ENCODE measurements at regions not wholly inside any gene's neighbourhood (a gene's known extent, or its start where the extent isn't known, plus 50 kb on each side); places are given as distances from the start of the nearest gene placed in this dataset.

DNA sequence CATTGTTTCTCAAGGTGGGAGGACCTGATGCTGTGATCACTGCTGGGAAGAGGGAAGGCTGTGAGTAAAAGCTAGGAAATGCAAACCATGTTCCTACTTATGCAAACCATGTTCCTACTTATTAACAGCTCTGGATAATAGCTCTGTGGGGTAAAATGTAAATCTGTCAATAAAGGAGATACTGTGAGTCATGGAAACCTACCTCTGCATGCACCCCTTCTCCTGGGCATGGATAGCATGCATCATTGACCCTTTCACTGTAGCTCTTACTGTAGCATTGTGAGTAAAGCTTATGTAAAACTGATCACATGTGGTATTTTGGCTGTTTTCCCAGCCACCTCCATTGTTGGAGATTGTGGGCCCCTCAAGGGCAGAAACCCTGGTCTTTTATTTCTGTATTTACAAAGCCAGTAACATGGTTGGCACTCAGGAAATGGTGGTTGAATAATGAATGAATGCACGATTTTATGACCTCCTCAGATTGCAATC is 253.7 kb downstream of the GRIN2B start:
- TF ChIP-seq, protein P1, sequence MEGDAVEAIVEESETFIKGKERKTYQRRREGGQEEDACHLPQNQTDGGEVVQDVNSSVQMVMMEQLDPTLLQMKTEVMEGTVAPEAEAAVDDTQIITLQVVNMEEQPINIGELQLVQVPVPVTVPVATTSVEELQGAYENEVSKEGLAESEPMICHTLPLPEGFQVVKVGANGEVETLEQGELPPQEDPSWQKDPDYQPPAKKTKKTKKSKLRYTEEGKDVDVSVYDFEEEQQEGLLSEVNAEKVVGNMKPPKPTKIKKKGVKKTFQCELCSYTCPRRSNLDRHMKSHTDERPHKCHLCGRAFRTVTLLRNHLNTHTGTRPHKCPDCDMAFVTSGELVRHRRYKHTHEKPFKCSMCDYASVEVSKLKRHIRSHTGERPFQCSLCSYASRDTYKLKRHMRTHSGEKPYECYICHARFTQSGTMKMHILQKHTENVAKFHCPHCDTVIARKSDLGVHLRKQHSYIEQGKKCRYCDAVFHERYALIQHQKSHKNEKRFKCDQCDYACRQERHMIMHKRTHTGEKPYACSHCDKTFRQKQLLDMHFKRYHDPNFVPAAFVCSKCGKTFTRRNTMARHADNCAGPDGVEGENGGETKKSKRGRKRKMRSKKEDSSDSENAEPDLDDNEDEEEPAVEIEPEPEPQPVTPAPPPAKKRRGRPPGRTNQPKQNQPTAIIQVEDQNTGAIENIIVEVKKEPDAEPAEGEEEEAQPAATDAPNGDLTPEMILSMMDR (IDR thresholded peaks at IDR 0.05; ENCODE audit: low read length), result no peak
- TF ChIP-seq EZH2phosphoT487 (IDR thresholded peaks at IDR 0.05; ENCODE audit: low read length), result no peak

Measured in MM.1S (cell line).